Muscle layer of duodenum (tissue), 2 donors: ENCODE measurements at regions not wholly inside any gene's neighbourhood (a gene's known extent, or its start where the extent isn't known, plus 50 kb on each side); places are given as distances from the start of the nearest gene placed in this dataset.

Source experiments
- H3K27ac ChIP-seq: one replicate; pipeline ENCODE4 v1.7.0; 2013; ENCODE audit warnings: mild to moderate bottlenecking, low read length
- H3K27me3 ChIP-seq: one replicate; pipeline ENCODE4 v1.7.0; 2013; ENCODE audit warnings: low read depth, mild to moderate bottlenecking, control low read depth, low read length
- H3K36me3 ChIP-seq, 2 donors: one replicate each; pipeline ENCODE4 v1.7.0; 2013; ENCODE audit warnings: low read length in 2 of 2, control low read depth in 1 of 2, mild to moderate bottlenecking in 1 of 2; ENCODE audit not compliant: insufficient read depth in 2 of 2, control insufficient read depth in 1 of 2
- H3K4me1 ChIP-seq, 2 donors: one replicate each; pipeline ENCODE4 v1.7.0; 2013; ENCODE audit warnings: low read length in 2 of 2, mild to moderate bottlenecking in 2 of 2, control low read depth in 1 of 2, moderate library complexity in 1 of 2; ENCODE audit not compliant: insufficient read depth in 2 of 2, control insufficient read depth in 1 of 2
- H3K4me3 ChIP-seq, 2 donors: one replicate each; pipeline ENCODE4 v1.7.0; 2013; ENCODE audit warnings: low read length in 2 of 2, low read depth in 1 of 2, mild to moderate bottlenecking in 1 of 2
- H3K9me3 ChIP-seq, 2 donors: one replicate each; pipeline ENCODE4 v1.7.0; 2013; ENCODE audit warnings: low read length in 2 of 2, control low read depth in 1 of 2, mild to moderate bottlenecking in 1 of 2; ENCODE audit not compliant: control insufficient read depth in 1 of 2
- donor health status: healthy.

DNA sequence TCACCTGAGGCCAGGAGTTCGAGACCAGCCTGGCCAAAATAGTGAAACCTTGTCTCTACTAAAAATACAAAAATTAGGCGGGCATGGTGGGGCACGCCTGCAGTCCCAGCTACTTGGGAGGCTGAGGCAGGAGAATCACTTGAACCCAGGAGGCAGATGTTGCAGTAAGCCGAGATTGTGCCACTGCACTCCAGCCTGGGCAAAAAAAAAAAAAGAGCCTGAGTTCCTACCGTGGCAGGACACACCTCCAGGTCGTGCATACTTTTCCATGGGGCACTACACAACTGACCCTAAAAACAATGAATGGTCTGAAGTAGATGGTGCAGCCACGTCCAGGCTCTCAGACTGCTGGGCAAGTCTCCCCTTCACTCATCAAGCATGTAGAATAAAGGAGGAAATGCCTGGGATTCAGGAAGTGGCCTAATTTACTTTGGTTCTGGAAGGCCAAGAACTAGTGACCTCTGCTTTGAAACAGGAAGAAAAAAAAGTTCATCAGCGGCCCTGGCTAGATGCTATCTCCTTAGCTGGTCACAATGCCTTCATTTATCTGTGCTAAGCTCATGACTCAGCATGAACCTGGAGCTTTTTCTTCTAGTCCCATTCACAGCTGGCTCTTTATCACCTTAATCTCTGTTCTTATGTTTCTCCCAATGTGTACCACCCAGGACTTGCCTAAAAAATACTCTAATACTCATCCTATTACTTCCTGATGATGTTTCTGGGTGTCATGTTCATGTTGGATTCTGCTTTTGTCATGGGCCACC lies 55.8 kb upstream of the OR6J1 start:
- H3K36me3 ChIP-seq, result no peaks in the 10 kb centered on the region
- no peak overlapping the region for H3K27ac ChIP-seq
- no peaks in the 10 kb centered on the region for H3K4me1 ChIP-seq
- H3K9me3 ChIP-seq, result no peaks in the 10 kb centered on the region
- no peak overlapping the region for H3K4me3 ChIP-seq
- H3K27me3 ChIP-seq, result no peaks in the 10 kb centered on the region

DNA sequence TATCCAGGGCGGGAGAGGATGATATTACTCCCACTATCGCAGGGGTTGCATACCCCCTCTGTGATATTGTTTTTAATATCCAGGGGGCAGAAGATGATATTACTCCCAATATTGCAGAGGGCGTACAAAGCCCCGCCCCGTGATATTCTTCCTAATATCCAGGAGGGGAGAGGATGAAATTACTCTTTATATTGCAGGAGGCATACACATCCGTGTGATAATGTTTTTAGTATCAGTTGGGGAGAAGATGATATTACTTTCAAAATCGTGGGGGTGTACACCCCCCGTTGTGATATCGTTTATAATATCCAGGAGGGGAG lies 52.9 kb upstream of the OXA1L start:
- Histone ChIP-seq H3K27me3 (no peaks in the 10 kb centered on the region), H3K4me1 (peaks cover 0 to 3% of the 10 kb centered on the region in 2 donors), H3K4me3 (peak overlapping the region in 1 of 2 donors; percentile 11)

DNA sequence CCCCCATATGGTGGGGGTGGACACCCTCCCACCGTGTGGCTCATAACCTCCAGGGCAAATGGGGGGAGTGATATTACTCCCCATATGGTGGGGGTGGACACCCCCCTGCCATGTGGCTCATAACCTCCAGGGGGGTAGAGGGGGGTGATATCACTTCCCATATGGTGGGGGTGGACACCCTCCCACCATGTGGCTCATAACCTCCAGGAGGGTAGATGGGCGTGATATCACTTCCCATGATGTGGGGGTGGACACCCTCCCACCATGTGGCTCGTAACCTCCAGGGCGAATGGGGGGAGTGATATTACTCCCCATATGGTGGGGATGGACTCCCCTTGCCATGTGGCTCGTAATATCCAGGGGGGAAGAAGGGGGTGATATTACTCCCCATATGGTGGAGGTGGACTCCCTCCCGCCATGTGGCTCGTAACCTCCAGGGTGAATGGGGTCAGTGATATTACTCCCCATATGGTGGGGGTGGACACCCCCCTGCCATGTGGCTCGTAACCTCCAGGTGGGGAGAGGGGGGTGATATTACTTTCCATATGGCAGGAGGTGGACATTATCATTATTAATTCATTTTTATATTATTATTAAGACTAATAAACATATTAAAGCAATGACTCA lies 51.2 kb upstream of the OXA1L start:
- Histone ChIP-seq H3K4me1 (peaks cover 0 to 3% of the 10 kb centered on the region in 2 donors), H3K27me3 (no peaks in the 10 kb centered on the region), H3K36me3 (no peaks in the 10 kb centered on the region), H3K9me3 (no peaks in the 10 kb centered on the region), H3K27ac (no peak overlapping the region), H3K4me3 (no peak overlapping the region)

More for the DNA sequence above, 52.9 kb upstream of the OXA1L start:
- Histone ChIP-seq H3K27ac (no peak overlapping the region), H3K36me3 (no peaks in the 10 kb centered on the region), H3K9me3 (no peaks in the 10 kb centered on the region)

DNA sequence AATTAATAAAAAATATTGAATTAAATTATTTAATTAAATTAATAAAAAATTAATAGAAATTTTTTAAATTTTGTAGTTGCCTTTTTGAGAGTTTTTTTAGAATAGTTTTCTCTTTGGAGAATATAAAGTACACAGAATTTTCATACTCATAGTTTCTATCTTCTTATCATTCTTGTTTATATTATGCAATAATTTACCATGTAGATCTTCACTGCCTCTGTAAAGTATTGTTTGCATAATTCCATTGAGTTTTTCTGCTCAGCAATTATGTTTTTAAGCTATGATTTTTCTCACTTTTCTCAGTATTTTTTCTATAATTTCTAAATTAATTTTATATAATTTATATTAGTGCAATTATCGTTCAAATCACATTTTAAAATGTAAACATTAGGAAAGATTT lies 50.6 kb upstream of the OXA1L start:
- no peaks in the 10 kb centered on the region for H3K27me3 ChIP-seq
- peaks cover 0 to 3% of the 10 kb centered on the region in 2 donors for H3K4me1 ChIP-seq

More for the DNA sequence above, 50.6 kb upstream of the OXA1L start:
- no peaks in the 10 kb centered on the region for H3K36me3 ChIP-seq
- no peak overlapping the region for H3K4me3 ChIP-seq
- no peaks in the 10 kb centered on the region for H3K9me3 ChIP-seq
- H3K27ac ChIP-seq, result no peak overlapping the region
